Duodenal mucosa (tissue), 2 donors: ENCODE measurements at regions not wholly inside any gene's neighbourhood (a gene's known extent, or its start where the extent isn't known, plus 50 kb on each side); places are given as distances from the start of the nearest gene placed in this dataset.

ENCODE experiments used
- H3K27ac ChIP-seq: one replicate; pipeline ENCODE4 v1.7.0; 2013; ENCODE audit warnings: low read depth, low read length
- H3K27me3 ChIP-seq, 2 donors: one replicate each; pipeline ENCODE4 v1.7.0; 2013; ENCODE audit warnings: low read length in 2 of 2, control low read depth in 1 of 2; ENCODE audit not compliant: insufficient read depth in 2 of 2, control insufficient read depth in 1 of 2
- H3K36me3 ChIP-seq, 2 donors: one replicate each; pipeline ENCODE4 v1.7.0; 2013; ENCODE audit warnings: low read length in 2 of 2, control low read depth in 1 of 2; ENCODE audit not compliant: insufficient read depth in 2 of 2, control insufficient read depth in 1 of 2
- H3K4me1 ChIP-seq, 2 donors: one replicate each; pipeline ENCODE4 v1.7.0; 2013; ENCODE audit warnings: low read length in 2 of 2, control low read depth in 1 of 2; ENCODE audit not compliant: insufficient read depth in 2 of 2, control insufficient read depth in 1 of 2
- H3K4me3 ChIP-seq, 2 donors: one replicate each; pipeline ENCODE4 v1.7.0; 2013; ENCODE audit warnings: low read length in 2 of 2, low read depth in 1 of 2
- H3K9ac ChIP-seq, 2 donors: one replicate each; pipeline ENCODE4 v1.7.0; 2013; ENCODE audit warnings: low read length in 2 of 2, low read depth in 1 of 2
- H3K9me3 ChIP-seq, 2 donors: one replicate each; pipeline ENCODE4 v1.7.0; 2013; ENCODE audit warnings: low read length in 2 of 2, control low read depth in 1 of 2; ENCODE audit not compliant: control insufficient read depth in 1 of 2

GRCh38 chr10:130642926-130643325 is 506.7 kb downstream of the GLRX3 start:
- Histone ChIP-seq H3K4me3 (no peak overlapping the region), H3K4me1 (no peaks in the 10 kb centered on the region), H3K9ac (no peak overlapping the region), H3K27ac (no peak overlapping the region), H3K27me3 (no peaks in the 10 kb centered on the region), H3K9me3 (no peaks in the 10 kb centered on the region), H3K36me3 (no peaks in the 10 kb centered on the region)

DNA sequence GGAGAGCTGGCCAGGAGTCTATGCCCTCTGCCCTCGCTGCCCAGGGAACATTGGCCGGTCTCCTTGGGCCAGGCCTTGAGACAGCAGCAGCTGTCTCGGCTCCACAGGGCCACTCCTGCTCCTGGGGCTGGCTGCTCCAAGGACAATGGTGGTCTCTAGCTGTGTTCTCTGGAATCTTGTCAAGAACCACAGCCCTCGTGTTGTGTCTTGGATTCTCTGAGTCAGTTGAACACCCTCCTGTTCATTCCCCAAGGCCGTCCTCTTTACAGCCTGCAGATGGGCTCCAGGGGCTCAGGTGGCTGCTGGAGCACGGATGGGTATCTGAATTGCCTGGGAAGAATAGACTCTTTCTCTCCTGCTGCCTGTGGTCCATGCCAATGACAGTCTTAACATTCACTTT is 511.1 kb downstream of the GLRX3 start:
- Histone ChIP-seq H3K9me3 (no peaks in the 10 kb centered on the region), H3K27me3 (no peaks in the 10 kb centered on the region), H3K36me3 (no peaks in the 10 kb centered on the region), H3K9ac (no peak overlapping the region), H3K4me1 (no peaks in the 10 kb centered on the region), H3K27ac (no peak overlapping the region), H3K4me3 (no peak overlapping the region)

- Histone ChIP-seq H3K27me3 (no peaks in the 10 kb centered on the region), H3K36me3 (no peaks in the 10 kb centered on the region)
These were observed 512.6 kb downstream of the GLRX3 start for GRCh38 chr10:130648807-130649206.

GRCh38 chr10:130652544-130652943 is 516.4 kb downstream of the GLRX3 start:
- H3K27me3 ChIP-seq: no peaks in the 10 kb centered on the region
- no peaks in the 10 kb centered on the region for H3K4me1 ChIP-seq
- H3K9me3 ChIP-seq: no peaks in the 10 kb centered on the region
- H3K9ac ChIP-seq: no peak overlapping the region
- H3K4me3 ChIP-seq: no peak overlapping the region
- H3K36me3 ChIP-seq: no peaks in the 10 kb centered on the region
- no peak overlapping the region for H3K27ac ChIP-seq

More at GRCh38 chr10:130648807-130649206, 512.6 kb downstream of the GLRX3 start:
- Histone ChIP-seq H3K9me3 (no peaks in the 10 kb centered on the region), H3K27ac (no peak overlapping the region), H3K4me1 (no peaks in the 10 kb centered on the region), H3K4me3 (no peak overlapping the region), H3K9ac (no peak overlapping the region)

DNA sequence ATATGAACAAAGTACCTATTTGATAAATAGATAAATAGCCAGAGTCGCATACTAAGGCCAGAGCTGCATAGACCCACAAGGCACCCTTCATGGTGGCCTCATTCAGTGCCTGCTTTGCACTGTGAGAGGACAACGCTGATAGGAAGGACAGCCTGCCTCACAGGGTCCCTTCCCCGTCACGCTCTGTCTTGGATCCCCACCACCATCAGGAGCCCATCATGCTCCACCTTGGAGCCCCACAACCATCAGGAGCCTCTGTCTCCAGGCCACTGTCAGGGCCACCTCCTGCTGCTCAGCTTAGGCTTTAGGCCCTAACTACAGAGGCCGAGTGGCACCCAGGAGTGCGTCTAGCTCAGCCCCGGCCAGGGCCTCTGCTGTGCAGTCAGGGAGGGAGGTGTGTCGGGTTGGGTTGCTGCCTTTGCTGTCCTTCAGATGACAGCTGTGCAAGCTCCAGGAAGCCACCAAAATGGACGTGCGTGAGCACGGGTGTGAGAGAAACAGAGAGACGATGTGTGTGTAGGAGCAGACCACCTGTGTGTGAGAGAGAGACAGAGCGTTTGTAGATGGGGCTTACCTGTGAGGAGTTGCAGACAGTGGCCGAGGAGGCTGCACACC is 516.9 kb downstream of the GLRX3 start:
- Histone ChIP-seq H3K9me3 (no peaks in the 10 kb centered on the region), H3K27me3 (no peaks in the 10 kb centered on the region)

DNA sequence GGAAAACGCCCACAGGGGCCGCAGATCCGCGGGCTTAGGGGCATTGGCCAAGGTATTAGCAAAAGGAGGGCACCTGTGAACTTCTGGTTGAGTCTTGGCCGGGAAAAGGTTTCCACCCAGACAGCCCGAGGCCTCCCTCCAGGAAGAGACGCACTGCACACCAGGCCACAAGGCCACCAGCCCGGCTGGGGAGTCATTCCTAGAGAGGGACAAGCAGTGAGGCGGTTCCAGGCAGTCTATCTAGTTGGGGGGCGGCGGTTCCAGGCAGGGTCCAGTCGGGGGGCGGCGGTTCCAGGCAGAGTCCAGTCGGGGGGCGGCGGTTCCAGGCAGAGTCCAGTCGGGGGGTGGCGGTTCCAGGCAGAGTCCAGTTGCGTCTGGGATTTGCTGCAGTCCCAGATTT is 518.5 kb downstream of the GLRX3 start:
- no peak overlapping the region for H3K4me3 ChIP-seq
- H3K9me3 ChIP-seq: no peaks in the 10 kb centered on the region

More for the DNA sequence above, 516.9 kb downstream of the GLRX3 start:
- Histone ChIP-seq H3K4me3 (no peak overlapping the region), H3K9ac (no peak overlapping the region), H3K4me1 (no peaks in the 10 kb centered on the region), H3K36me3 (no peaks in the 10 kb centered on the region), H3K27ac (no peak overlapping the region)

GRCh38 chr10:130655313-130656186 is 519.4 kb downstream of the GLRX3 start:
- no peak overlapping the region for H3K4me3 ChIP-seq

More for the DNA sequence above, 518.5 kb downstream of the GLRX3 start:
- Histone ChIP-seq H3K9ac (no peak overlapping the region), H3K27ac (no peak overlapping the region), H3K4me1 (no peaks in the 10 kb centered on the region), H3K36me3 (no peaks in the 10 kb centered on the region), H3K27me3 (no peaks in the 10 kb centered on the region)

DNA sequence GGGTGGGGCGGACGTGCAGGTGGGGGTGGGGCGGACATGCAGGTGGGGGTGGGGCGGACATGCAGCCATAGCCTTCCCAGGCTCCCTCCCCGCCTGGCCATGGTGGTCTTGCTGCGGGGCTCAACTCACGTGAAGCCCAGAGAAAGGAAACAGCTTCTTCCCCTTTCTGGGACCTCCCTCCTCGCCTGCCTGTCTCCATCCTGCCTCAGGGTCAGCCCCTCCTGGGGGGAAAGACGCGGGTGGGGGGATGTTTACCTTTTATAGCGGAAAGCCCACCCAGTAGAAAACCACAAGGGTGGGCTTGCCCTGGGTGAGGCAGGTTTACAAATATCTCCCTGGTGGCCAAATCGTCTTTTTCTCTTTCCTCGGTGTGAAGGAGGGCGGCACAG is 520.0 kb downstream of the GLRX3 start:
- no peak overlapping the region for H3K4me3 ChIP-seq
- no peaks in the 10 kb centered on the region for H3K27me3 ChIP-seq
- H3K4me1 ChIP-seq: no peaks in the 10 kb centered on the region
- no peak overlapping the region for H3K27ac ChIP-seq
- no peak overlapping the region for H3K9ac ChIP-seq
- no peaks in the 10 kb centered on the region for H3K36me3 ChIP-seq
- H3K9me3 ChIP-seq: no peaks in the 10 kb centered on the region

More at GRCh38 chr10:130655313-130656186, 519.4 kb downstream of the GLRX3 start:
- Histone ChIP-seq H3K4me1 (no peaks in the 10 kb centered on the region), H3K9me3 (no peaks in the 10 kb centered on the region), H3K27ac (no peak overlapping the region), H3K9ac (no peak overlapping the region), H3K27me3 (no peaks in the 10 kb centered on the region), H3K36me3 (no peaks in the 10 kb centered on the region)

GRCh38 chr10:130656582-130657133 is 520.5 kb downstream of the GLRX3 start:
- H3K4me3 ChIP-seq: no peak overlapping the region
- no peaks in the 10 kb centered on the region for H3K4me1 ChIP-seq
- H3K9me3 ChIP-seq: no peaks in the 10 kb centered on the region
- H3K36me3 ChIP-seq: no peaks in the 10 kb centered on the region
- H3K27ac ChIP-seq: no peak overlapping the region
- H3K9ac ChIP-seq: no peak overlapping the region
- no peaks in the 10 kb centered on the region for H3K27me3 ChIP-seq

DNA sequence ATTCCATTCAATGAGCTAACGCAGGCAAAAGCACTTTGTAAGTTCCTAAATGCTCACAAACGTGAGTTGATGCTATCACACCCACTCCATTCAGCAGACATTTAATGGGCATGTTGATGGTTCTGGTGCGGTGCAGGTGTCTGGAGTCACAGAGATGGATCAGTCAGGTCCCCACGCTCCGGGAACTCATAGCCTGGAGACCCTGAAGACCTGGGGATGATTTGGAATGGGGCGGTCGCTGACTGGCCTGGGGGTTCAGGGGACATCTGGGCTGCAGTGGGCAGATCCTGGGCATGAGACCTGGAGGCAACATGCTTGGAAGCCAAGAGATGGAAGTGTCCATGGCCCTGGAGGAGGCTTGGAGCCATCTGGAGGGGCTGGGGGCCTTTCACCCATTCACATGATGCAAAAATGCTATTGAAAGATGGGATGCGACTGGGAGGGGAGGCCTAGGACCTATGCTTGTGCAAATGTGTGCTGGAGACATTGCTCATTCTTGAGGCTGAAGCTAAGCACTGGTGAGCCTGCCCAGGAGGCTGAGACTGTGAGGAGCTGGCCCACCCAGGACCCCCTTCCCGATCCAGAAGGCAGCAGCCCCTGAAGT is 522.6 kb downstream of the GLRX3 start:
- H3K9me3 ChIP-seq: no peaks in the 10 kb centered on the region
- H3K27ac ChIP-seq: no peak overlapping the region

More for the DNA sequence above, 522.6 kb downstream of the GLRX3 start:
- Histone ChIP-seq H3K9ac (no peak overlapping the region), H3K36me3 (no peaks in the 10 kb centered on the region), H3K27me3 (no peaks in the 10 kb centered on the region), H3K4me3 (no peak overlapping the region), H3K4me1 (no peaks in the 10 kb centered on the region)
